HG03097 (cell line): ENCODE measurements at regions not wholly inside any gene's neighbourhood (a gene's known extent, or its start where the extent isn't known, plus 50 kb on each side); places are given as distances from the start of the nearest gene placed in this dataset.

Source experiments
- ATAC-seq: cut with Tn5 transposase; IDR thresholded peaks from one replicate; pipeline ENCODE4 v1.9.1; 2021; ENCODE audit not compliant: unreplicated experiment, low FRiP score

DNA sequence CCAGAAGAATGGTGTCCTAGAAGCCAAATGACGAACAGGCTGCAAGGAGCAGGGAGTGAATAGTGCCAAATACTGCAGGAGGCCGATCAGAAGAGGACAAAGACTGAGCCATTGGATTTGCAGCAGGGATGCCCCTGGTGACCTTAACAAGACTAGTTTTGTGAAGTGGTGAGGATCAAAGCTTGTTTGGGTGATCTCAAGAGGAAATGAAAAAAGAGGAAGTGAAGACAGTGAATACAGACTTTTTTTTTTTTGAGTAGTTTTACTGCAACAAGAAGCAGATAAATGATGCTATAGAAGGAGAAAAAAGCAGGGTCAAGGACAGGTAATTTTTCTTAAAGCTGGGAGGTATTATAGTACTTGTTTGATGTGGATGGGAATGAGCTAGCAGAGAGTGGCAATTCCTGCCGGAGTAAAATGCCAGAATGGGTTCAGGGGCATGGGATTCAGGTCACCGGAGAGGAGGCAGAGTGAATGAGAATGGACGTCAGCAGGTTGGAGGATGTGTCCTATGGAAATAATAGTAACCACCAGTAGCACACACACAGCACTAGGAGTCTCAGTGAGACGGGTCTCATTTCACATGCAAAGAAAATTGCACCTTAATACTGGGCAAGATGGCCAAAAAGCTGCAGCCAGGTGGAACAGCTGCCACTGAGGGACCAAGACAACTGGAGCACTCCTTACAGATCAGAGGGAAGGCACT is 345.8 kb upstream of the CCDC196 start:
- no peak for ATAC-seq

DNA sequence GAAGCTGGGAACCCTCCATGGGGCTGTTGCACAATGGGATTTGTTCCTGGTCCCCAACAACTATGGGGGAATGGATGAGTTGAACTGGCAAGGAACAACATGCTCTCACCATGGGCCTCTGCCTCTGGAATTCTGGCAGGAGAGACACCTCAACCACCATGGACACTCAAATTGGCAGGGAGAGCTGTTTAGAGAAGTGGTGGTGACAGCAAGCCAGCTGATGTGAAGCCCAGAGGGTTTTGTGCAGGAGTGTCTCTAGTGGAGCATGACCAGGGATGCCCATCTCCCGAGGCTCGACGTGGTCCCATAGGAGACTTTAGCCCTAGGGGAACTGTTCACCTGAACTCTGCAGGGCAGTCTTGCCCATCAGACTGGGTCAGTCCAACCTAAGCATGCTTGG is 345.2 kb upstream of the CCDC196 start:
- ATAC-seq = no peak

- ATAC-seq = no peak
Observed at GRCh38 chr14:66141733-66142132, 344.4 kb upstream of the CCDC196 start.

- no peak for ATAC-seq
Observed at GRCh38 chr14:66143387-66144112, 342.6 kb upstream of the CCDC196 start.

GRCh38 chr14:66152302-66152701 is 333.9 kb upstream of the CCDC196 start:
- no peak for ATAC-seq

GRCh38 chr14:66152747-66153146 is 333.4 kb upstream of the CCDC196 start:
- ATAC-seq = no peak

- no peak for ATAC-seq
Observed at GRCh38 chr14:66163023-66163422, 323.1 kb upstream of the CCDC196 start.

- ATAC-seq = no peak
Observed at GRCh38 chr14:66165337-66165736, 320.8 kb upstream of the CCDC196 start.

GRCh38 chr14:66174453-66174891 is 311.7 kb upstream of the CCDC196 start:
- ATAC-seq = no peak

DNA sequence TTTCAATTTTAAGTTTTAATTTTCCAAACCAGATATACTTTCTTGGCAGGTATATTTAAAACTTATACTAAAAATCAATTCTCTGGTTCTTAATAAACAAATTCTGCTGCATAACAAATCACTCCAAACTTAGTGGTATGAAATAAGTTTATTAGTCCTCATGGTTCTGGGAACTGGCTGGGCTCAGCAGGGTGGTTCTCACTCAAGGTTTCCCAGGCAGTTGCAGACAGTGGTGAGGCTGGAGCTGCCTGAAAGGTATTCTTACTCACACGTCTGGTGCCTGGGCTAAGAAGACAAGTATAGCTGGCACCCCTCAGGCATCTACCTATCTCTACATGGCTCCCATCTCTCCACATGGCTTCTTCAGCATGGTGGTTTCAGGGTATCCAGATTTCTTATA is 308.2 kb upstream of the CCDC196 start:
- ATAC-seq = no peak

DNA sequence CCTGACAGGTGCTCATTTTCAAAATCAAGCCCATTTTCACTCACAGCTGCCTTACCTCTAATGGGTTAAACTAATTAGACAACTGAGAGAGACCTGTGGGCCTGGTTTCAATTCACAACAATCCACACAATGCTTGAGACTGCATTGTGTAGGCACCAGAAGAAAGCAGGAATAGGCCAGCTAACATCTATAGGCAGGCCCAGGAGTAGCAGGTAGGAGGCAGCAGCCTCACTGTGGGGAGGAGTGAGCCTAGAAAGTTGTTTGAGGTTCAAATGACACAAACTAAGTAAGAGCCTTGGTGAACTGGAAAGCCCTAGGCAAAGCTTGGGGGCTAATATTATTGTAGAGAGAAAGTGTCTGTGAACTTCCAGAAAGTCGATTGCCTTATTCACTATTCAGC is 289.5 kb upstream of the CCDC196 start:
- ATAC-seq = no peak

DNA sequence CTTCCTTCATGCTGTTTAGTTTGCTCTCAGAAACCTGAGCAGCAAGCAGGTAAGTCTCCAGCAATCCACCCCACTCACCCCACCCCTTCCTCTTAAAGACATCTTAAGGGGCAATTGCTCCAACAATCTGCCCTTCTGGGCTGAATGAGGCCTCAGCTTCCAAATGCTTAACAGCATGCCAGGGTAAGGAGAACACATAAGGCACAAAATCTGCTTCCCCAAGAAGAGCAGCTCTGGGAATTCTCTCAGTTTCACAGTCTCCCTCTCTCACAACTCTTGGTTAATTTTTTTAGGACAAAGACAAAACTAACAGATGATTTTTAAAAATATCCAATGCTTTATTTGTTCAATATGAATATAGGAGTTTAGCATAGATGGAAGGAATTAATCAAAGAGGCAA is 288.9 kb upstream of the CCDC196 start:
- no peak for ATAC-seq

- ATAC-seq = no peak
Observed at GRCh38 chr14:66206554-66206953, 279.6 kb upstream of the CCDC196 start.

DNA sequence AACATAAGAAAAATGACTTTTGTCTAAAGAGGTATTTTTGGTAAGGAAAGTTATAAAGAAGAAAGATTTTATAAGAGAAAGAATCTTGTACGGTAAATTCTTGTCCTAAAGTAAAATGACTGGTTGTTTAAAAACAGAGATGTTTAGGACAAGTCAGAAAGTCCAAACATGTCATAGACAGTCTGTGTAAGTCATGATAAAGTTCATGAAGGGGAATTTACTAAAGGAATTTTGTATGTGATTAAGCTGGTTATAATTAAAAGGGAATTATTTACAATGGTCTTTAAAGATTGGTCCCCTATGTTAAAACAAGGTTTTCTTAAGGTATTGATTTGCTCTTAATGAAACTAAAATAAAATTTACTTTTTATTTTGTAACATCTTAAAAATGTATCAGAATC is 269.4 kb upstream of the CCDC196 start:
- ATAC-seq = no peak

- ATAC-seq = no peak
Observed at GRCh38 chr14:66219886-66220285, 266.3 kb upstream of the CCDC196 start.

DNA sequence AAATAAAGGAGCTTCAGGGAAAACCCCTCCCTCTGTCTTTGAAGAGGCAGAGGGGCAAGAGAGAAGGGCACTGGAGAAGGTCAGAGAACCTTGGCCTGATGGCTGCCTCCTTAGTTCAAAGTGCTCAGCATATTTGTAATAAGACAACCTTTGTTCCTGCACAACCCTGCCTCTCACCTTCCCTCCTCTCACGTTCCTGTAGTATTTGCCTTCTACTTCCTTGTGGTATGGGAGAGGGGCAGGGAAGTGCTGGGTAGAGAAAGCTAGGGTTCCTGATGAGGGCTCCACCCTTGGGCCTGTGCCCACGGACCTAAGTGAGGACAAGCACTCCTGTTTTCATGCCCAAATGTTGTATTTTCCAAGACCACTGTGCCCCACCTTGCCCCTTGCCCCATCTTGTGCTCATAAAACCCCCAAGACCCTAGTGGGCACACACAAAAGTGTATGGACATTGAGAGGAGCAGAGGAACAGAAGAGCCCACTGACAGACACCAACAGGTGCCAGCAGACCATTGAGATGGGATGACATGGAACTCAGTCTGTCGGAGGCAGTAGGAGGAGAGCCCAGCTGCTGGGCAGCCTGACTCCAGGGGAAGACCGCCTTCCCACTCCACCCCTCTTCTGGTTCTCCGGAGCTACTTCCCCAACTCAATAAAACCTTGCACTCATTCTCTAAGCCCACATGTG is 261.5 kb upstream of the CCDC196 start:
- ATAC-seq = no peak

DNA sequence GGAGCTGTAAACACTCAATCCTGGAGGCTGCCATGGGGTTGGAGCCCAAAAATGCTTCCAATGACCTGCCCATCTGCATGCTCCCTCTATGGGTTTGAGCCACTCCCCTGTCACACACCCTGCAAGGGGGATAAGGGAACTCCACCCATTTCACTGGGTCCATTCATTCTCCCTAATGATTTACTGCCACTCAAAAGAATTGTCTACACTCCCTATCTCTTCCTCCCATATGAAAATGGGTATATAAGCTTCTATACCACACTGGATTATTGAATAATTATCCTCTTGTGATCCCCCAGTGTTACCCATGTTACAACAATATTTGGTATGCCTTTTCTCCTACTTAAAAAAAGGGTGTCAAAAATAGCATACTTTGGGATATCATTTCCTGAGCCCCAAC is 260.8 kb upstream of the CCDC196 start:
- no peak for ATAC-seq

GRCh38 chr14:66228267-66228970 is 257.8 kb upstream of the CCDC196 start:
- no peak for ATAC-seq

DNA sequence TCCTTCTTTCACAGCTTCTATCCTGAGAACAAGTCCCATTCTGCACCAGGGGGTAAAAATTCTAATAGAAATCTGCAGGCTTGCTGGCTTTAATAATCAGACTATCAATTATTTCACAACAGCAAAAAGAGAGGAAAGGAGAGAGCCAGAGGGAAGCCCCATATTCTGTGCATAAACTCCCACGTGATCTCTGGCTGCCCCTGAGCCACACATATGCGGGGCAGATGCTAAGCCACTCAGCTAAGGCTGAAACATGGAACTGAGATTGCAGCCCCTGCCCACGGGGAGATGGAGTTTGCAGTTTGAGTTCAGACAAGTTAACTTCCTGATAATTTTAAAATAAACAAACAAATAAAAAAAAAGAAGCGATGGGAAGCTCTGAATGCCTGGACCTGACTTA is 254.4 kb upstream of the CCDC196 start:
- ATAC-seq = no peak

DNA sequence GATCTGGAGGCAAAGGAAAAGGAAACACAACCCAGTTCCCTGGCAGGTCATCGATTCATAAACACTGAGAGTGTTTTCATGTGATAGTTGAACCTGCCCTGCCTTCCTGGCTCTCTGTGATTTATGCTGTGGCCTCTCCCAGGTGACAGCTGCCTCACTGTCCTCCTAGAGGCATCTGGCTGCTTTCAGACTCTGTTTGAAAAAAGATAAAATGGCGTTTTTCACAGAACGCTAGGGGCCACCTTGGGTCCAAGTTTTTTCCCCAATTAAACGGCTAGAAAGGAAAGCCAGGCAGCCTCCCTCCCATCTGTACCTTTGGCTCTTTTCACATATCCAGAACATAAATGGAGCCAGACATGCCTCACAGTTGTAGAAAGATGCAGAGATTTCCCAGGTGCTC is 252.6 kb upstream of the CCDC196 start:
- no peak for ATAC-seq

GRCh38 chr14:66234411-66234810 is 251.8 kb upstream of the CCDC196 start:
- ATAC-seq = no peak
